K562 (cell line): ENCODE measurements at regions not wholly inside any gene's neighbourhood (a gene's known extent, or its start where the extent isn't known, plus 50 kb on each side); places are given as distances from the start of the nearest gene placed in this dataset.

Source experiments
- ATAC-seq: fragments of 200-7000 bp; cut with Tn5 transposase; 3 replicates; pipeline ENCODE4 v1.9.1; 2020; ENCODE audit warnings: moderate library complexity
- BruUV-seq: library from RNA; stranded (reverse); fragments of 400-500 nt; replicated peaks from 2 replicates; lab custom pipeline; 2021; lab: Mats Ljungman, UMichigan
- CTCF ChIA-PET: fragments of 300-600 bp; formaldehyde crosslinking; extraction: SDS; loops from one replicate; lab custom pipeline; 2021; ENCODE audit warnings: low intra/inter-chr PET ratio; lab: Yijun Ruan, JAX
- POLR2A ChIA-PET: fragments of 300-600, 350-650 bp; sonication (Branson Sonifier 250); formaldehyde crosslinking; extraction: SDS; loops from one replicate; lab custom pipeline; 2021; ENCODE audit warnings: antibody characterized with exemption, inconsistent platforms; lab: Yijun Ruan, JAX
- DNase-seq, 4 experiments: peaks; one replicate each; pipeline versions ENCODE4 v3.0.0 to v3.0.0-alpha.2; 2011 to 2018; ENCODE audit warnings: low spot score in 3 of 4, mixed read lengths in 3 of 4; ENCODE audit errors: extremely low read depth in 1 of 4
- FAIRE-seq: peaks from 2 replicates; lab custom pipeline; 2011; peaks lifted over from hg19 to GRCh38; lab: Jason Lieb, UNC
- H2AFZ ChIP-seq: 2 replicates; pipeline ENCODE4 v1.6.0; 2011; ENCODE audit warnings: low read depth, low read length, control low read depth, inconsistent platforms
- H3K27ac ChIP-seq: fragments of 200-600 bp; 3 replicates; pipeline ENCODE4 v1.8.0; 2011; ENCODE audit warnings: low read depth, mild to moderate bottlenecking, control low read depth, inconsistent platforms, low read length, moderate library complexity, mixed read lengths; ENCODE audit errors: extremely low read depth
- H3K27me3 ChIP-seq, 2 experiments: fragments of 300-600 bp in 1 of 2; 2 replicates in 1 of 2; 3 replicates in 1 of 2; pipeline versions ENCODE4 v1.6.0 to v1.8.0; 2011; ENCODE audit warnings: inconsistent platforms in 2 of 2, low read length in 2 of 2, mild to moderate bottlenecking in 1 of 2, mixed read lengths in 1 of 2, moderate library complexity in 1 of 2; ENCODE audit not compliant: control insufficient read depth in 2 of 2, insufficient read depth in 2 of 2
- H3K36me3 ChIP-seq: fragments of 300-600 bp; 3 replicates; pipeline ENCODE4 v1.8.0; 2011; ENCODE audit warnings: mild to moderate bottlenecking, low read length, inconsistent platforms; ENCODE audit not compliant: control insufficient read depth, insufficient read depth
- H3K4me1 ChIP-seq, 2 experiments: fragments of 200-600 bp in 1 of 2; replicated peaks in 1 of 2; 2 replicates in 1 of 2; 3 replicates in 1 of 2; pipeline versions ENCODE4 v1.5.1 to v1.8.0; 2011; ENCODE audit warnings: inconsistent platforms in 2 of 2, low read length in 2 of 2, mild to moderate bottlenecking in 1 of 2, mixed read lengths in 1 of 2, moderate library complexity in 1 of 2; ENCODE audit not compliant: control insufficient read depth in 2 of 2, insufficient read depth in 2 of 2
- H3K4me2 ChIP-seq: 2 replicates; pipeline ENCODE4 v1.6.1; 2011; ENCODE audit warnings: low read length, control low read depth, inconsistent platforms, mixed read lengths; ENCODE audit not compliant: insufficient read depth
- H3K4me3 ChIP-seq: fragments of 200-600 bp; sonication (generic), shearing (Covaris generic); 2 replicates; pipeline ENCODE4 v1.5.1; 2016; ENCODE audit warnings: control low read depth, inconsistent platforms
- H3K79me2 ChIP-seq: fragments of 200-600 bp; 3 replicates; pipeline ENCODE4 v1.8.0; 2011; ENCODE audit warnings: low read length, inconsistent platforms; ENCODE audit not compliant: control insufficient read depth, insufficient read depth
- H3K9ac ChIP-seq, 2 experiments: 2 replicates each; pipeline versions ENCODE4 v1.6.0 to v1.6.1; 2011; ENCODE audit warnings: low read depth in 2 of 2, low read length in 2 of 2, control low read depth in 1 of 2, inconsistent platforms in 1 of 2, mild to moderate bottlenecking in 1 of 2, mixed read lengths in 1 of 2; ENCODE audit not compliant: insufficient read depth in 1 of 2
- H3K9me1 ChIP-seq: one replicate; pipeline ENCODE4 v1.6.0; 2011; ENCODE audit warnings: inconsistent platforms, mild to moderate bottlenecking, low read length, moderate library complexity; ENCODE audit not compliant: control insufficient read depth, insufficient read depth
- H3K9me3 ChIP-seq: replicated peaks from 2 replicates; pipeline ENCODE4 v1.5.1; 2011; ENCODE audit warnings: low read depth, low read length, inconsistent platforms; ENCODE audit not compliant: control insufficient read depth, insufficient read depth
- H4K20me1 ChIP-seq: replicated peaks from 2 replicates; pipeline ENCODE4 v1.6.1; 2011; ENCODE audit warnings: low read length, inconsistent platforms, mixed read lengths; ENCODE audit not compliant: control insufficient read depth, insufficient read depth
- SPI1 ChIP-seq: IDR thresholded peaks from 2 replicates; pipeline ENCODE4 v1.6.1; 2011; ENCODE audit warnings: low read depth, low read length, control low read depth, borderline replicate concordance
- TBP ChIP-seq: optimal IDR thresholded peaks from 2 replicates; pipeline ENCODE3; 2011; ENCODE audit warnings: low read depth, low read length, improper control_type of control experiment
- ZNF134 ChIP-seq: fragments of 250-450 bp; sonication (Bioruptor Pico); conservative IDR thresholded peaks from 2 replicates; pipeline ENCODE4 v1.4.0; 2020
- whole genome bisulfite sequencing: fragments of 100-300 bp; shearing (Covaris generic); methylation state at CpG from one replicate; pipeline ENCODE4 v1.1.6; 2016; ENCODE audit warnings: low coverage, mixed read lengths; ENCODE audit not compliant: insufficient coverage; ENCODE audit errors: missing lambda C conversion rate; 5-methylcytosine and 5-hydroxymethylcytosine counted together
- in situ Hi-C: fragments of 300-500 bp; cut with MboI; formaldehyde crosslinking; loops from 4 replicates; pipeline ENCODE4 v1.15.0; 2018; ENCODE audit warnings: inconsistent platforms, mixed read lengths
- intact Hi-C: fragments of 100-400 bp; cut with micrococcal nuclease; formaldehyde crosslinking; loops from 2 replicates; pipeline ENCODE4 v1.14.2; 2022
- TF ChIP-seq, protein P1 (sequence below), 2 experiments: fragments of 450-650 bp in 1 of 2; sonication (generic) in 1 of 2; formaldehyde crosslinking in 1 of 2; IDR thresholded peaks; 2 replicates each; pipeline versions ENCODE4 v1.7.1 to v1.9.0; 2016 to 2022; ENCODE audit warnings: inconsistent platforms in 1 of 2, mild to moderate bottlenecking in 1 of 2, missing genetic modification reagents in 1 of 2
- TF ChIP-seq, protein P2 (sequence below): fragments of 450-650 bp; formaldehyde crosslinking; IDR thresholded peaks from 2 replicates; pipeline ENCODE4 v1.4.0; 2020; ENCODE audit warnings: mild to moderate bottlenecking, moderate library complexity

DNA sequence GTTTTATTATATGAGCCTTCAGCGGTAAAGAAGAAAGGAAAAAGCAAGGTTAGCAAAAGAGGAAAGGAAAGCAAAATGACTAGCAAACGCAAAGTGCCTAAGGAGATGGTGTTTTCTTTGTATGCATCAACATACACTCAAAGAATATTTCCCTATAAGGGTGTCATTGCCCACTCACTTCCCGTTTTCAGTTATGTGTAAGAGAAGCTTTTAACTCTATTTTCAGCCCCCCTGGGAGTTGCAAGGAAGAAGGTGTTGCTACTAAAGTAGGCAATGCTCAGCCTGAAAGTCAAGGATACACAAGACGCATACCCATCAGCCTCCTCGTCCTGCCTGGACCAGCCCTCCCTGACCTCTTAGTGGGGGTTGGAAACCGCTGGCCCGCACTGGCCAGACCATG is 267.7 kb upstream of the ZFHX3 start:
- Histone ChIP-seq H3K27me3 (no peaks in the 10 kb centered on the region), H2AFZ (no peak overlapping the region), H3K27ac (no peak overlapping the region), H3K9me3 (no peaks in the 10 kb centered on the region), H4K20me1 (no peaks in the 10 kb centered on the region), H3K36me3 (no peaks in the 10 kb centered on the region), H3K4me1 (no peaks in the 10 kb centered on the region), H3K9ac (no peak overlapping the region), H3K79me2 (no peaks in the 10 kb centered on the region), H3K9me1 (no peaks in the 10 kb centered on the region), H3K4me3 (no peak overlapping the region), H3K4me2 (no peak overlapping the region)
- 0% methylated on average over 7 of the region's 7 CpGs for WGBS
- POLR2A ChIA-PET = interaction anchor here (0.7 kb wide), 1 partner anchor 48 kb away, joined by 3 read pairs; no protein-coding TSS in a partner anchor
- CTCF ChIA-PET = no interaction called here
- ATAC-seq (no peak), DNase-seq (no peak), FAIRE-seq (no peak)
- intact Hi-C loops (no loop called here), in situ Hi-C loops (no loop called here)
- no peak for TF ChIP-seq TBP
- TF ChIP-seq SPI1 = 0 out of 2 replicates have a peak, but pooled peaks have one; percentile 17
- BruUV-seq = no TSS peak

DNA sequence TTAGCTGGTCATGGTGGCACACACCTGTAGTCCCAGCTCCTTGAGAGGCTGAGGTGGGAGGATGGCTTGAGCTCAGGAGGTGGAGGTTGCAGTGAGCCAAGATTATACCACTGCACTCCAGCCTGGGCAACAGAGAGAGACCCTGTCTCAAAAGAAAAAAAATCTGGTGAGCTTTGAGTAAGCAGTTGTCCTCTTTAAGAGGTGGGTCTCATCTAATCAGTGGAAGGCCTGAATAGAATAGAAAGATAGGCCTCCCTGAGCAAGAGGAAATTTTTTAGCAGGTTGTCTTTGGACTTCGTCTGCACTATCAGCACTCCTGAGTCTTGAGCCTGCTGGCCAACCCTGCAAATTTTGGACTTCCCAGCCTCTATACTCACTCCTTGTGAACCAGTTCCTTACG is 266.0 kb upstream of the ZFHX3 start:
- H3K36me3 ChIP-seq = no peaks in the 10 kb centered on the region
- no peak overlapping the region for H3K27ac ChIP-seq
- intact Hi-C loops = no loop called here
- FAIRE-seq (no peak), ATAC-seq (no peak), DNase-seq (no peak)
- no peak overlapping the region for H3K4me2 ChIP-seq
- H3K9ac ChIP-seq = no peak overlapping the region
- in situ Hi-C loops = no loop called here
- H3K4me3 ChIP-seq = no peak overlapping the region
- ChIA-PET CTCF (no interaction called here), POLR2A (no interaction called here)
- H4K20me1 ChIP-seq = no peaks in the 10 kb centered on the region
- no peaks in the 10 kb centered on the region for H3K9me1 ChIP-seq
- no peaks in the 10 kb centered on the region for H3K9me3 ChIP-seq
- H3K4me1 ChIP-seq = no peaks in the 10 kb centered on the region
- 0% methylated on average over 2 of the region's 2 CpGs for WGBS
- no peak overlapping the region for H2AFZ ChIP-seq
- no TSS peak for BruUV-seq
- no peaks in the 10 kb centered on the region for H3K79me2 ChIP-seq
- no peaks in the 10 kb centered on the region for H3K27me3 ChIP-seq
- TF ChIP-seq ZNF134 (CRISPR knock-in tag) = peak; percentile 82
- TF ChIP-seq, protein P1, sequence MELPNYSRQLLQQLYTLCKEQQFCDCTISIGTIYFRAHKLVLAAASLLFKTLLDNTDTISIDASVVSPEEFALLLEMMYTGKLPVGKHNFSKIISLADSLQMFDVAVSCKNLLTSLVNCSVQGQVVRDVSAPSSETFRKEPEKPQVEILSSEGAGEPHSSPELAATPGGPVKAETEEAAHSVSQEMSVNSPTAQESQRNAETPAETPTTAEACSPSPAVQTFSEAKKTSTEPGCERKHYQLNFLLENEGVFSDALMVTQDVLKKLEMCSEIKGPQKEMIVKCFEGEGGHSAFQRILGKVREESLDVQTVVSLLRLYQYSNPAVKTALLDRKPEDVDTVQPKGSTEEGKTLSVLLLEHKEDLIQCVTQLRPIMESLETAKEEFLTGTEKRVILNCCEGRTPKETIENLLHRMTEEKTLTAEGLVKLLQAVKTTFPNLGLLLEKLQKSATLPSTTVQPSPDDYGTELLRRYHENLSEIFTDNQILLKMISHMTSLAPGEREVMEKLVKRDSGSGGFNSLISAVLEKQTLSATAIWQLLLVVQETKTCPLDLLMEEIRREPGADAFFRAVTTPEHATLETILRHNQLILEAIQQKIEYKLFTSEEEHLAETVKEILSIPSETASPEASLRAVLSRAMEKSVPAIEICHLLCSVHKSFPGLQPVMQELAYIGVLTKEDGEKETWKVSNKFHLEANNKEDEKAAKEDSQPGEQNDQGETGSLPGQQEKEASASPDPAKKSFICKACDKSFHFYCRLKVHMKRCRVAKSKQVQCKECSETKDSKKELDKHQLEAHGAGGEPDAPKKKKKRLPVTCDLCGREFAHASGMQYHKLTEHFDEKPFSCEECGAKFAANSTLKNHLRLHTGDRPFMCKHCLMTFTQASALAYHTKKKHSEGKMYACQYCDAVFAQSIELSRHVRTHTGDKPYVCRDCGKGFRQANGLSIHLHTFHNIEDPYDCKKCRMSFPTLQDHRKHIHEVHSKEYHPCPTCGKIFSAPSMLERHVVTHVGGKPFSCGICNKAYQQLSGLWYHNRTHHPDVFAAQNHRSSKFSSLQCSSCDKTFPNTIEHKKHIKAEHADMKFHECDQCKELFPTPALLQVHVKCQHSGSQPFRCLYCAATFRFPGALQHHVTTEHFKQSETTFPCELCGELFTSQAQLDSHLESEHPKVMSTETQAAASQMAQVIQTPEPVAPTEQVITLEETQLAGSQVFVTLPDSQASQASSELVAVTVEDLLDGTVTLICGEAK (IDR thresholded peaks at IDR 0.05) = no peak
- TF ChIP-seq, protein P1 (CRISPR knock-in tag; IDR thresholded peaks at IDR 0.05) = no peak
- TF ChIP-seq, protein P2, sequence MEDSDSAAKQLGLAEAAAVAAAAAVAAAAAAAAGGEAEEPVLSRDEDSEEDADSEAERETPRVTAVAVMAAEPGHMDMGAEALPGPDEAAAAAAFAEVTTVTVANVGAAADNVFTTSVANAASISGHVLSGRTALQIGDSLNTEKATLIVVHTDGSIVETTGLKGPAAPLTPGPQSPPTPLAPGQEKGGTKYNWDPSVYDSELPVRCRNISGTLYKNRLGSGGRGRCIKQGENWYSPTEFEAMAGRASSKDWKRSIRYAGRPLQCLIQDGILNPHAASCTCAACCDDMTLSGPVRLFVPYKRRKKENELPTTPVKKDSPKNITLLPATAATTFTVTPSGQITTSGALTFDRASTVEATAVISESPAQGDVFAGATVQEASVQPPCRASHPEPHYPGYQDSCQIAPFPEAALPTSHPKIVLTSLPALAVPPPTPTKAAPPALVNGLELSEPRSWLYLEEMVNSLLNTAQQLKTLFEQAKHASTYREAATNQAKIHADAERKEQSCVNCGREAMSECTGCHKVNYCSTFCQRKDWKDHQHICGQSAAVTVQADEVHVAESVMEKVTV (CRISPR knock-in tag) = no peak
